Ishikawa (cell line): ENCODE measurements at regions not wholly inside any gene's neighbourhood (a gene's known extent, or its start where the extent isn't known, plus 50 kb on each side); places are given as distances from the start of the nearest gene placed in this dataset.

Experiments used
- CEBPB ChIP-seq: IDR thresholded peaks from 2 replicates; pipeline ENCODE4 v1.6.1; 2012
- EP300 ChIP-seq: IDR thresholded peaks from 2 replicates; pipeline ENCODE4 v1.6.1; 2012; ENCODE audit warnings: borderline replicate concordance
- RAD21 ChIP-seq: IDR thresholded peaks from 2 replicates; pipeline ENCODE4 v1.6.1; 2012; ENCODE audit warnings: low read depth
- YY1 ChIP-seq: IDR thresholded peaks from 2 replicates; pipeline ENCODE4 v1.6.1; 2012; ENCODE audit warnings: low read depth
- TF ChIP-seq, protein P1 (sequence below): IDR thresholded peaks from 2 replicates; pipeline ENCODE4 v1.6.1; 2012; ENCODE audit warnings: low read depth, mild to moderate bottlenecking

DNA sequence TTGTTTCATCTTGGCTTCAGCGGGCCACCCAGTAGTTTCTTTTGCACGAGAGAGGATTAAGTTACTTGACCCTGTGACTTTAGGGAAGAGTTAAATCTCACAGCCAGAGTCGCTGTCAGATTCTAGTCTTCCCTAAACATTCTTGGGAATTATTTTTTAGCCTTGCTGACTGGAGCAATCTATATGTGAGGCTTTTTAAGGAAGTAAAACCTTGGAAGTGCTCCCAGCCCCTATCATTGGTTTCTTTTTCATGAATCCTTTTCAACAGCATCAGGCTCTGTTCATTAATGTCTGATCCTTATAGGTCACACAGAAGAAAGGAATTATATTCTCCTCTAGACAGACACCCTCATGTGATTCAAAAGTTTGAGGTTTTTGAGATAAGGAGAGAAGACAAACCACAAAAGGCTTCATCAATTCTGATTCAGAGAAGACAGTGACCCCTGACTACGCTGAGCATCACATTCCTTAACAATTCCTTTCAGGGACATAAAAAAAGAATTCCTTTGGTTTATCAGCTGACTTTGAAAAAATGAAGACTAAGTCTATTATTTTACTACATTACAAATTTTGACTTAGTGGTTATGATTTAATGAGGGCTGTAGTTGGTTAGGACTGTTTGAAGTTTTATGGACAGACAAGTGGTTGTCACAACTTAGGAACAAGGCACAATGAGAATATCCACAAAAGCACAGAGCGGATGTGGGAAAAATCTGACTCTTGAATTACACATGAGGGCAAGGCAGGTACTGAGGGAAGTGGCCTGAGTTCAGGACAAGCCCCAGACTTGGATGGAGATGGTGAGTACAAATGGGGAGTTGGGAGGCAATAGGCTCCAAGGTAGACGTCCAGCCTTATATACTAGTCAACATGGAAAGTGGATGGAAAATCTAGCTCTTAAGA, 171.1 kb upstream of the STT3B start:
- TF ChIP-seq YY1, result no peak
- TF ChIP-seq CEBPB, result no peak
- TF ChIP-seq, protein P1, sequence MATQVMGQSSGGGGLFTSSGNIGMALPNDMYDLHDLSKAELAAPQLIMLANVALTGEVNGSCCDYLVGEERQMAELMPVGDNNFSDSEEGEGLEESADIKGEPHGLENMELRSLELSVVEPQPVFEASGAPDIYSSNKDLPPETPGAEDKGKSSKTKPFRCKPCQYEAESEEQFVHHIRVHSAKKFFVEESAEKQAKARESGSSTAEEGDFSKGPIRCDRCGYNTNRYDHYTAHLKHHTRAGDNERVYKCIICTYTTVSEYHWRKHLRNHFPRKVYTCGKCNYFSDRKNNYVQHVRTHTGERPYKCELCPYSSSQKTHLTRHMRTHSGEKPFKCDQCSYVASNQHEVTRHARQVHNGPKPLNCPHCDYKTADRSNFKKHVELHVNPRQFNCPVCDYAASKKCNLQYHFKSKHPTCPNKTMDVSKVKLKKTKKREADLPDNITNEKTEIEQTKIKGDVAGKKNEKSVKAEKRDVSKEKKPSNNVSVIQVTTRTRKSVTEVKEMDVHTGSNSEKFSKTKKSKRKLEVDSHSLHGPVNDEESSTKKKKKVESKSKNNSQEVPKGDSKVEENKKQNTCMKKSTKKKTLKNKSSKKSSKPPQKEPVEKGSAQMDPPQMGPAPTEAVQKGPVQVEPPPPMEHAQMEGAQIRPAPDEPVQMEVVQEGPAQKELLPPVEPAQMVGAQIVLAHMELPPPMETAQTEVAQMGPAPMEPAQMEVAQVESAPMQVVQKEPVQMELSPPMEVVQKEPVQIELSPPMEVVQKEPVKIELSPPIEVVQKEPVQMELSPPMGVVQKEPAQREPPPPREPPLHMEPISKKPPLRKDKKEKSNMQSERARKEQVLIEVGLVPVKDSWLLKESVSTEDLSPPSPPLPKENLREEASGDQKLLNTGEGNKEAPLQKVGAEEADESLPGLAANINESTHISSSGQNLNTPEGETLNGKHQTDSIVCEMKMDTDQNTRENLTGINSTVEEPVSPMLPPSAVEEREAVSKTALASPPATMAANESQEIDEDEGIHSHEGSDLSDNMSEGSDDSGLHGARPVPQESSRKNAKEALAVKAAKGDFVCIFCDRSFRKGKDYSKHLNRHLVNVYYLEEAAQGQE, result no peak
- no peak for TF ChIP-seq EP300
- TF ChIP-seq RAD21, result no peak
